Activated CD4-positive, alpha-beta memory T cell treated with anti-CD3 and anti-CD28 coated beads for 36 hours (primary cell): ENCODE measurements at regions not wholly inside any gene's neighbourhood (a gene's known extent, or its start where the extent isn't known, plus 50 kb on each side); places are given as distances from the start of the nearest gene placed in this dataset.

Experiments
- CTCF ChIA-PET: fragments of 350-600 bp; sonication (Branson Sonifier 250); formaldehyde crosslinking; loops from one replicate; lab custom pipeline; 2021; ENCODE audit warnings: antibody characterized with exemption, inconsistent platforms; lab: Charles Lee
- POLR2A ChIA-PET: fragments of 350-600 bp; sonication (Branson Sonifier 250); formaldehyde crosslinking; loops from one replicate; lab custom pipeline; 2021; ENCODE audit warnings: antibody characterized with exemption; lab: Charles Lee
- DNase-seq: peaks from one replicate; pipeline ENCODE4 v3.0.0-alpha.2; 2020
- H3K27ac Mint-ChIP-seq: one replicate; pipeline ENCODE4 v1.8.0; 2021; ENCODE audit warnings: mixed read lengths
- H3K27me3 Mint-ChIP-seq: one replicate; pipeline ENCODE4 v1.8.0; 2021; ENCODE audit warnings: mixed read lengths
- H3K36me3 Mint-ChIP-seq: one replicate; pipeline ENCODE4 v1.8.0; 2021; ENCODE audit warnings: mixed read lengths
- H3K4me1 Mint-ChIP-seq: one replicate; pipeline ENCODE4 v1.8.0; 2021; ENCODE audit warnings: low read depth, mixed read lengths
- H3K4me3 Mint-ChIP-seq: one replicate; pipeline ENCODE4 v1.8.0; 2021; ENCODE audit warnings: mild to moderate bottlenecking, mixed read lengths
- H3K9me3 Mint-ChIP-seq: one replicate; pipeline ENCODE4 v1.8.0; 2021; ENCODE audit warnings: mixed read lengths
- intact Hi-C: fragments of 100-400 bp; cut with micrococcal nuclease; formaldehyde crosslinking; loops from one replicate; pipeline ENCODE4 v1.15.1; 2023

DNA sequence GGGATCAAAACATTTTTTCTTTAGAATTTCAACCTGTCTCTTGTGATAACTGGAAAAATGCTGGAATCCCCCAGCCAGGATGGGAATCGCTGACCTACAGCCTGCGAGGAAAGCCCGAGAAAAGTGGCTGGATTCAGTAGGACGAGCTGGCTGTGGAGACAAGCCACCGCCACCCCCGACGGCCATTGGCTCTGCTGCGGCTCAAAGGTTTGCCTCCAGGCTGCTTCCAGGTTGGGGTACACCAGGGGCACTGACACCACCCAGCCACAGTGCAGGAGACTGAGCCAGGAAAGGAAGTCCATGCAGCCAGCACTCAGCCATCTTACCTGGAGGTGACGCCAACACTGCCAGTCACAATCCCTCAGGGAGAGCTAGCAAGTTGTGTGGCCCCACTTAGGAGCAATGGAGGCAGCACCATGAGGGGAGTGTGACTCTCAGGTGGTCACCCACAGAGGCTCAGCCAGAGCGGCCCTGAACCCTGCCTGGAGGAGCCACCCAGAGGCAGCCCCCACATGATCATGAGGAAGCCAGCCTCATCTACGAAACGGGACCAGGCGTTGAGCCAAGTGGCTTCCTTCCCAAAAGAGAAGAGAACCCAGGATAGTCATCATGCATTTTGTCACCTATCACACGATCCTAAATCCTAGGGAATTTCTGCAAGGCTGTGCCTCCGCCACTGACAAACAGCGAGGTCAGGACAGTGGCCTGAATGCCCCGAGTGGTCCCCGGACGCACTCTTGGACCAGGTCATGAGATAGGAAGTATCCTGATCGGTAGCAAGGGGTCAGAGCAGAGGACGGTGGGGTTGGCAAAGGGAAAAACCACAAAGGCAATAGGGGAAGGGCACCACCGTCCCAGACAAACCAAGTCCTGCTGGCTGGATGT is 84.8 kb downstream of the RBFOX3 start:
- intact Hi-C loops, result no loop called here
- CTCF ChIA-PET, result no interaction called here

GRCh38 chr17:79524213-79525187 is 86.4 kb downstream of the RBFOX3 start:
- no peaks in the 10 kb centered on the region for H3K36me3 Mint-ChIP-seq
- H3K4me3 Mint-ChIP-seq, result no peak overlapping the region
- H3K27ac Mint-ChIP-seq, result no peak overlapping the region
- H3K27me3 Mint-ChIP-seq, result peaks cover 9% of the 10 kb centered on the region
- intact Hi-C loops, result no loop called here
- no peaks in the 10 kb centered on the region for H3K4me1 Mint-ChIP-seq
- ChIA-PET POLR2A (no interaction called here), CTCF (no interaction called here)
- no peak for DNase-seq
- H3K9me3 Mint-ChIP-seq, result no peaks in the 10 kb centered on the region

More for the DNA sequence above, 84.8 kb downstream of the RBFOX3 start:
- Mint-ChIP-seq H3K4me3 (no peak overlapping the region), H3K27me3 (peaks cover 14% of the 10 kb centered on the region), H3K9me3 (no peaks in the 10 kb centered on the region), H3K27ac (no peak overlapping the region), H3K36me3 (no peaks in the 10 kb centered on the region), H3K4me1 (no peaks in the 10 kb centered on the region)
- DNase-seq, result no peak
- POLR2A ChIA-PET, result no interaction called here

DNA sequence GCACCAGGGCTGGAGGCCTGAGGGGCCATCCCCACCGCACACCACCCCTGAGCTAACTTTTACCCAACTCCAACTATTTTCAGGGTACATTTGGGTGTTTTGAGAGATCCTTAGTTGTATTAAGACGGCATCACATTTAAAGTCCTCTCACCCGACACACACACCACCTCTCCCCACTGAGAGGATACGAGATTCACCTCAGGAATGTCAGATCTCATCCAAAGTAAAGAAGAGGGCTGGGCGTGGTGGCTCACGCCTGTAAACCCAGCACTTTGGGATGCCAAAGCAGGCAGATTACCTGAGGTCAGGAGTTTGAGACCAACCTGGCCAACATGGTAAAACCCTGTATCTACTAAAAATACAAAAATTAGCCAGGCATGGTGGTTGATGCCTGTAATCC is 88.4 kb downstream of the RBFOX3 start:
- H3K4me1 Mint-ChIP-seq, result no peaks in the 10 kb centered on the region
- CTCF ChIA-PET, result no interaction called here
- no peak for DNase-seq
- no peaks in the 10 kb centered on the region for H3K9me3 Mint-ChIP-seq
- no peak overlapping the region for H3K27ac Mint-ChIP-seq
- H3K36me3 Mint-ChIP-seq, result no peaks in the 10 kb centered on the region
- POLR2A ChIA-PET, result no interaction called here
- intact Hi-C loops, result no loop called here
- peaks cover 8% of the 10 kb centered on the region for H3K27me3 Mint-ChIP-seq
- H3K4me3 Mint-ChIP-seq, result no peak overlapping the region

GRCh38 chr17:79521225-79521624 is 89.6 kb downstream of the RBFOX3 start:
- no peaks in the 10 kb centered on the region for H3K36me3 Mint-ChIP-seq
- H3K27me3 Mint-ChIP-seq, result peaks cover 14% of the 10 kb centered on the region
- no peak overlapping the region for H3K4me3 Mint-ChIP-seq
- intact Hi-C loops, result no loop called here
- no peak overlapping the region for H3K27ac Mint-ChIP-seq
- ChIA-PET CTCF (no interaction called here), POLR2A (no interaction called here)
- DNase-seq, result no peak
- no peaks in the 10 kb centered on the region for H3K9me3 Mint-ChIP-seq
- H3K4me1 Mint-ChIP-seq, result no peaks in the 10 kb centered on the region

- Mint-ChIP-seq H3K4me1 (no peaks in the 10 kb centered on the region), H3K27me3 (peaks cover 15% of the 10 kb centered on the region), H3K4me3 (no peak overlapping the region), H3K9me3 (no peaks in the 10 kb centered on the region), H3K36me3 (no peaks in the 10 kb centered on the region), H3K27ac (no peak overlapping the region)
- no peak for DNase-seq
- ChIA-PET POLR2A (no interaction called here), CTCF (no interaction called here)
- intact Hi-C loops, result no loop called here
These were observed 90.4 kb downstream of the RBFOX3 start for GRCh38 chr17:79520167-79521165.

DNA sequence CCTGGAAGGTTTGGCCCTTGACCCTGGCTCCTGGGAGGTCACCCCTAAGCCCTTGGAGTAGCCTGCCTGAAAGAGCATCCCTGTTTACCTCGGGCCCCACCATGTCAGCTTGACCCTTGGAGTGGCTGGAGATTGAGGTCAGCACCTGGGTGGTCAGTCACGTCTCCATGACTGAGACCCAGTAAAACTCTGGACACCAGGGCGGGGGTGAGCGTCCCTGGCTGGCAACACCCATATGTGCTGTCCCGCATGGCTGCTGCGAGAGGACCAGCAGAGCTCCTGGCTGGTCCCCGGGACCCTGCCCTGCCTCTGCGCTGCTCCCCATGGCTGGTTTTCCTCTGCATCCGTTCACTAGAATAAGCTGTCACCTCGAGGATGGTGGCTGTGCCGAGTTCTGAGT is 91.2 kb downstream of the RBFOX3 start:
- intact Hi-C loops, result no loop called here
- no peaks in the 10 kb centered on the region for H3K9me3 Mint-ChIP-seq
- H3K27me3 Mint-ChIP-seq, result peaks cover 15% of the 10 kb centered on the region
- DNase-seq, result no peak
- H3K27ac Mint-ChIP-seq, result no peak overlapping the region
- H3K4me1 Mint-ChIP-seq, result no peaks in the 10 kb centered on the region
- CTCF ChIA-PET, result no interaction called here
- H3K36me3 Mint-ChIP-seq, result no peaks in the 10 kb centered on the region
- POLR2A ChIA-PET, result no interaction called here
- no peak overlapping the region for H3K4me3 Mint-ChIP-seq

DNA sequence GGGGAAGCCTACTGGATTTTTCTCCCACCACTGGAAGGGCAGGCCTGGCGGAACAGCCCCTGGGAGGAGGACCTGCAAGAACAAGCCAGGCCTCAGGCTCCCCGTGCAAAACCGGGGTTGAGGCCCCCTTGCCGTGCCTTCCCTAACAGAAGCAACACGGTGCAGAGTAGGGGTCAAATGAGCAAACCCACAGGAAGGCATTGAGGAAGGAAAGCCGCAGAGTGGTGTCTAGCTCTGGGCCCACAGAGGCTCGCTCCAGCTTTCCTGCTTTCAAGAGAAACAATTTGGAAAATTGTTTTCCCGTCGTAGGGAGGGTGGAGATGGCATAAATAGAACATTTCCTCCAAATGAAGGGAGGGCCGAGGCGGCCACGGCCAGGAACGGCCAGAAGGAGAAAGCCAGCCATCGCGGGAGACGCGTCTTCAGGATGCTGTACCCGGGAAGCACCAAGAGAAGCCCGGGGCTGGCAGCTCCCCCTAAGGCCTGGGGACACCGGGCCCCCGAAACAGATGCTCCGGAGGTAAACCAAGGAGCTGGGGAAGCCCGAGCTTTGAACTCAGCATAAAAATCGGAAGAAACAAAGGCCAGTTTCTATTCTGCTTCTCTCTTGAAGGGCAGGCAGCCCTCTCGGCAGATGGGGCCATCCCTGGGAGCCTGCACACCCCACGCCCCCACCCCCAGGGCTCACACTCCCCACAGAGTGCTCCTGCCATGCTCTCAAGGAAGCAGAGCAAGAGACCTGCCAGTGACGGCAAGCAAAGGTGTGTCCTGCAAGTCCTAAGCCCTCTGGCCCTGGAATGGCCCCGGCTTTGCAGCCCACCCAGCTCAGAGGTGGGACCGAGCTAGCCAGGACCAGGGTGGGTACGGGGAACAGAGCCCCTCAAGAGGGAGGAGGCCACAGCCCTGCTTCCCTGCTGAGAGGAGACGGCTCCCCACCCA is 92.0 kb downstream of the RBFOX3 start:
- no peaks in the 10 kb centered on the region for H3K9me3 Mint-ChIP-seq
- POLR2A ChIA-PET, result no interaction called here
- H3K36me3 Mint-ChIP-seq, result no peaks in the 10 kb centered on the region
- CTCF ChIA-PET, result interaction anchor here (0.6 kb wide), 1 partner anchor 126 kb away, joined by 3 read pairs; no protein-coding TSS in a partner anchor
- no peak overlapping the region for H3K27ac Mint-ChIP-seq
- peaks cover 15% of the 10 kb centered on the region for H3K27me3 Mint-ChIP-seq
- DNase-seq, result no peak
- H3K4me3 Mint-ChIP-seq, result no peak overlapping the region
- intact Hi-C loops, result no loop called here
- no peaks in the 10 kb centered on the region for H3K4me1 Mint-ChIP-seq

DNA sequence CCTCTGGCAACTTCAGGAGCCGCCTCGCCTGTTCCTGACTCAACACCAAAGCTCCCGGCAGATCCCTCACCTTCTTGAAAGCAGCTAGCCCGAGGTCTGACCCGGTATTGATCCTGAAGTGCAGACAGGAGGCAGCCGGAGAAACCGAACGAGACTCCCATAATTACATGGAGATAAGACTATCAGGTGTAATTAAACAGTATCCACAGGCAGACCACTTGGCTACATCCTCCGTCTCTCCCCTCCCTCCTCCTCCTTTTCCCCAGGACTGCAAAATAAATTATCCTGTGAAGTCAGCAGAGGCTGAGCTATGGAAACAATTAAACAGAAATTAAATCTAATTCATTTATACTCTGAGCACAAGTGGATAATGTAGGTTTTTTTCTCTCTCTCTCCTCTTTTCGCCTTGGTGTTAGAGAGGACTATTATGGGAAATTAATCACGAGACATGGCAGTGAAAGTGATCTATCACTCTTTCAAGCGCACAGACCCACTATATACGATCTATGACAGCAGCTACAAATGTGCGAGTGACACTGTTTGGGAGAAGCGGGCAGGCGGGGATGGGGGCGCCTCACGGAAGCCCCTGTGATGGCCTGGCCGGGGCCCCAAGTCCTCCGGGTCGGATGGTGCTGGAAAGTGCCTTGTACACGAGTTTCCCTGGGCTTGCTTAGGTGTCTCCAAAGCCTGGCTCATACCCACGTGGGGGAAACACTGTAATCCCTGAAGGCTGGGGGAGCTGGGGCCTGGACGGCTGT is 92.8 kb downstream of the RBFOX3 start:
- H3K9me3 Mint-ChIP-seq, result no peaks in the 10 kb centered on the region
- ChIA-PET CTCF (interaction anchor here (0.6 kb wide), 1 partner anchor 125 kb away, joined by 3 read pairs; no protein-coding TSS in a partner anchor), POLR2A (no interaction called here)
- H3K4me3 Mint-ChIP-seq, result no peak overlapping the region
- no peak for DNase-seq
- intact Hi-C loops, result no loop called here
- no peaks in the 10 kb centered on the region for H3K36me3 Mint-ChIP-seq
- no peak overlapping the region for H3K27ac Mint-ChIP-seq
- H3K4me1 Mint-ChIP-seq, result no peaks in the 10 kb centered on the region
- H3K27me3 Mint-ChIP-seq, result peaks cover 15% of the 10 kb centered on the region

DNA sequence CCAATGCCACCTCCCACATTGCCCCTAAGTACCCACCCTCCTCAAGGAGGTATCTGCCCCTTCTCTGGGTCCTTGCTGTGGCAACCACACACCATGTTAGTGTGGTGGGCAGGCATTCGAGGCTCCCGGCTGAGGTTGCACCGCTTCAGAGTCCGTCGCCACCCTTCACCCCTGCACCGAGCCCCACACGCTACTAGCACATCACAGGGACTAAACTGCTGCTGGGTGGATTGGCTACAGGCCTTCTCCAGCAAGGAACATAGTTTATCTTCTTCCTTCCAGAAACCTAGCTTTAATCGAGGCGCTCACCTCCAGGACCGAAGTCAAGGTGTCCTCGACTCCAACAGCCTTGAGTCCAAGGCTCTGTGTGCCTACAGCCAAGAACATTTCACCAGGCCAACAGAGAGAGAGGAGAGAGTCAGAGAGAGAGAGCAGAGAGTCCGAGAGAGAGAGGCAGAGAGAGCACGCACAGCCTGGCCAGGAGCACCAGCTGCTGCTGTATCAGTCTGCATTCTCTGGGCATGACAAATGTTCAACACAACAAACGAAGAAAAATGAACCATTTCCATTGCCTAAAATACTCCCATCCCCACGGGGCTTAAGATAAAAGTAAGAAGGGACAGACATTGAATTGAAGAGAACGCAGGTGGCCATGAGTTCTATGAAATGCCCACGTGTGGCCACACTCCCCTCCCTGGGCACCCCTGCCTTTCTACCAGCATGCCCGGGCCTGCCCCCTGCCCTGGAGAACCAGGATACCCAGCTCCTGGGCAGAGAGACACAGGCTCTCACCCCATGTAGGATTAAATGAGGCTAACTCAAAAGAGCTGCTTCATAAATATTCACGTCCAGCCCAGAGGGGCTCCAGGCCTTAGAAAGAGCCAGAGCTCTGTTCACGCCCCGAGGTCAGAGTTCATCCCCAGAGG is 94.9 kb downstream of the RBFOX3 start:
- H3K4me1 Mint-ChIP-seq, result no peaks in the 10 kb centered on the region
- H3K9me3 Mint-ChIP-seq, result peaks cover 3% of the 10 kb centered on the region
- intact Hi-C loops, result no loop called here
- ChIA-PET POLR2A (no interaction called here), CTCF (no interaction called here)
- no peak overlapping the region for H3K4me3 Mint-ChIP-seq
- H3K36me3 Mint-ChIP-seq, result no peaks in the 10 kb centered on the region
- H3K27ac Mint-ChIP-seq, result no peak overlapping the region
- DNase-seq, result no peak
- peaks cover 15% of the 10 kb centered on the region for H3K27me3 Mint-ChIP-seq

DNA sequence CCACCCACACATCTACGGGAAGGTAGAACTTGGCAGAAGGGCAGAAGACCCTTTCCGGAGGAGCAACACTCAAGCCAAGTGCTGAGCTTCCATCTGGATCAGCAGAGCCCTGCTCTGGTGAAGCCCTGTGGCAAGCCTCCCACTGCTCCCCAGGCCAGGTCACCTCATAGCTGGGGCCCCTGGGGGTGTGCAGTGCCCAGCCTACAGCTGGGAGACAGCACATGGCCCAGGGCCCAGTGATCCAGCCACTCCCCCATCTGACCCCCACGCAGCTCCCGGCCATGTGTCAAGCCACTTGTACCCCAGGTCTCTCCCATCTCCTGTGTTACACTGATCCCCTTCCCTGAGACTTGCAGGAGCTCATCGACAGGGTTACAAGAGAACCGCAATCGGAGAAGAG is 95.7 kb downstream of the RBFOX3 start:
- Mint-ChIP-seq H3K27me3 (peaks cover 15% of the 10 kb centered on the region), H3K4me1 (no peaks in the 10 kb centered on the region), H3K4me3 (no peak overlapping the region), H3K36me3 (no peaks in the 10 kb centered on the region), H3K27ac (no peak overlapping the region), H3K9me3 (peaks cover 3% of the 10 kb centered on the region)
- POLR2A ChIA-PET, result no interaction called here
- CTCF ChIA-PET, result no interaction called here
- DNase-seq, result no peak
- intact Hi-C loops, result no loop called here
